Fibroblast of lung (primary cell): ENCODE measurements at regions not wholly inside any gene's neighbourhood (a gene's known extent, or its start where the extent isn't known, plus 50 kb on each side); places are given as distances from the start of the nearest gene placed in this dataset.

Source experiments
- EZH2 ChIP-seq: IDR thresholded peaks from 2 replicates; pipeline ENCODE4 v1.5.1; 2012; ENCODE audit warnings: low read length, control low read depth, mild to moderate bottlenecking; ENCODE audit errors: missing control alignments
- TF ChIP-seq, protein P1 (sequence below), 2 donors: IDR thresholded peaks in 1 of 2; conservative IDR thresholded peaks in 1 of 2; 1 replicate in 1 of 2; 2 replicates in 1 of 2; pipeline ENCODE4 v1.5.1; 2011 to 2012; ENCODE audit warnings: low read length in 2 of 2, control low read depth in 1 of 2, inconsistent platforms in 1 of 2, low read depth in 1 of 2, mild to moderate bottlenecking in 1 of 2

DNA sequence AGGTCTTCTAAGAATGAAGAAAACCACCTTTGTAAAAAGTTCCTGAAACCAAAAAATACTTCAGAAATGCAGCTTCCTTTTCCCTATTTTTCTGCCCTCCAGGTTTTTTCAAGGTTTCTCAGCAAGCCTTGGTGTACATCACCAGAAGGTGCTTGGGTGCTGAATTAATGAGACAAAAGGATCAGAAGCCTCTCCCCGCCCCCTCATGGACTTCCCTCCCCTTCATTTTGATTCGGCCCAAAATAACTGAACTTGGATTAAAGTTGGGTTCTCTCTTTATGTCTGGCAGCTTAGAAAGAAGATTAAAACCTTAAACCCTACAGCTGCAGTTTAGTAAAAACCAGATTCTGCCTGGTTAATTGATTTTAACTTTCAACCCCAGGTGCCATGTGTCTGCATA is 121.7 kb upstream of the ERCC4 start:
- TF ChIP-seq, protein P1, sequence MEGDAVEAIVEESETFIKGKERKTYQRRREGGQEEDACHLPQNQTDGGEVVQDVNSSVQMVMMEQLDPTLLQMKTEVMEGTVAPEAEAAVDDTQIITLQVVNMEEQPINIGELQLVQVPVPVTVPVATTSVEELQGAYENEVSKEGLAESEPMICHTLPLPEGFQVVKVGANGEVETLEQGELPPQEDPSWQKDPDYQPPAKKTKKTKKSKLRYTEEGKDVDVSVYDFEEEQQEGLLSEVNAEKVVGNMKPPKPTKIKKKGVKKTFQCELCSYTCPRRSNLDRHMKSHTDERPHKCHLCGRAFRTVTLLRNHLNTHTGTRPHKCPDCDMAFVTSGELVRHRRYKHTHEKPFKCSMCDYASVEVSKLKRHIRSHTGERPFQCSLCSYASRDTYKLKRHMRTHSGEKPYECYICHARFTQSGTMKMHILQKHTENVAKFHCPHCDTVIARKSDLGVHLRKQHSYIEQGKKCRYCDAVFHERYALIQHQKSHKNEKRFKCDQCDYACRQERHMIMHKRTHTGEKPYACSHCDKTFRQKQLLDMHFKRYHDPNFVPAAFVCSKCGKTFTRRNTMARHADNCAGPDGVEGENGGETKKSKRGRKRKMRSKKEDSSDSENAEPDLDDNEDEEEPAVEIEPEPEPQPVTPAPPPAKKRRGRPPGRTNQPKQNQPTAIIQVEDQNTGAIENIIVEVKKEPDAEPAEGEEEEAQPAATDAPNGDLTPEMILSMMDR (conservative IDR thresholded peaks at IDR 0.05 in 1 of 2, IDR thresholded peaks at IDR 0.05 in 1 of 2; ENCODE audit: low read depth in 1 of 2, low read length in 2 of 2), result no peak
- TF ChIP-seq EZH2, result no peak
